HEK293T (cell line): ENCODE measurements at regions not wholly inside any gene's neighbourhood (a gene's known extent, or its start where the extent isn't known, plus 50 kb on each side); places are given as distances from the start of the nearest gene placed in this dataset.
A peak's percentile ranks its signal among the peaks of the same experiment; 100 is the strongest.

Experiments
- CTCF ChIA-PET: fragments of 350-600 bp; formaldehyde crosslinking; extraction: SDS; loops from one replicate; lab custom pipeline; 2021; ENCODE audit warnings: antibody characterized with exemption, inconsistent platforms; lab: Yijun Ruan, JAX
- POLR2A ChIA-PET: fragments of 350-600 bp; formaldehyde crosslinking; extraction: SDS; loops from one replicate; lab custom pipeline; 2020; ENCODE audit warnings: antibody characterized with exemption, inconsistent platforms; lab: Yijun Ruan, JAX
- DNase-seq: peaks from one replicate; pipeline ENCODE4 v3.0.0; 2012; ENCODE audit warnings: mixed read lengths; ENCODE audit errors: extremely low spot score
- ARNT ChIP-seq: fragments of 450-650 bp; IDR thresholded peaks from 2 replicates; pipeline ENCODE4 v1.6.1; 2017; ENCODE audit warnings: mild to moderate bottlenecking
- BHLHE40 ChIP-seq: fragments of 450-650 bp; IDR thresholded peaks from 2 replicates; pipeline ENCODE4 v1.6.1; 2016; ENCODE audit warnings: mild to moderate bottlenecking, moderate library complexity, borderline replicate concordance
- CTBP1 ChIP-seq: fragments of 450-650 bp; IDR thresholded peaks from 2 replicates; pipeline ENCODE4 v1.6.1; 2016; ENCODE audit warnings: borderline replicate concordance
- ELF4 ChIP-seq: fragments of 450-650 bp; IDR thresholded peaks from 2 replicates; pipeline ENCODE4 v1.6.1; 2017; ENCODE audit warnings: antibody characterized with exemption
- FOXA1 ChIP-seq: fragments of 450-650 bp; IDR thresholded peaks from 2 replicates; pipeline ENCODE4 v1.6.1; 2016; ENCODE audit warnings: mild to moderate bottlenecking
- FOXK2 ChIP-seq: fragments of 450-650 bp; IDR thresholded peaks from 2 replicates; pipeline ENCODE4 v1.6.1; 2016; ENCODE audit warnings: mild to moderate bottlenecking
- FOXM1 ChIP-seq: fragments of 450-650 bp; IDR thresholded peaks from 2 replicates; pipeline ENCODE4 v1.6.1; 2017; ENCODE audit warnings: mild to moderate bottlenecking, borderline replicate concordance
- HDGF ChIP-seq: fragments of 450-650 bp; IDR thresholded peaks from 2 replicates; pipeline ENCODE4 v1.6.1; 2017; ENCODE audit warnings: antibody characterized with exemption, borderline replicate concordance
- L3MBTL2 ChIP-seq: fragments of 450-650 bp; conservative IDR thresholded peaks from 2 replicates; pipeline ENCODE4 v1.6.1; 2016; ENCODE audit warnings: mild to moderate bottlenecking
- LEF1 ChIP-seq: fragments of 450-650 bp; IDR thresholded peaks from 2 replicates; pipeline ENCODE4 v1.6.1; 2017; ENCODE audit warnings: mild to moderate bottlenecking, borderline replicate concordance
- NFRKB ChIP-seq: fragments of 450-650 bp; IDR thresholded peaks from 2 replicates; pipeline ENCODE4 v1.6.1; 2016; ENCODE audit warnings: mild to moderate bottlenecking, moderate library complexity
- PKNOX1 ChIP-seq: fragments of 450-650 bp; IDR thresholded peaks from 2 replicates; pipeline ENCODE4 v1.6.1; 2016
- SP1 ChIP-seq: fragments of 450-650 bp; IDR thresholded peaks from 2 replicates; pipeline ENCODE4 v1.6.1; 2017
- SUZ12 ChIP-seq: fragments of 450-650 bp; IDR thresholded peaks from 2 replicates; pipeline ENCODE4 v1.6.1; 2016; ENCODE audit warnings: mild to moderate bottlenecking
- TARDBP ChIP-seq: fragments of 450-650 bp; IDR thresholded peaks from 2 replicates; pipeline ENCODE4 v1.6.1; 2016
- ZNF384 ChIP-seq: fragments of 450-650 bp; IDR thresholded peaks from 2 replicates; pipeline ENCODE4 v1.6.1; 2016

GRCh38 chr13:50219743-50220142 lies 204.5 kb downstream of the KCNRG start:
- POLR2A ChIA-PET: no interaction called here
- TF ChIP-seq HDGF: no peak
- no peak for TF ChIP-seq ELF4
- TF ChIP-seq FOXK2: no peak
- TF ChIP-seq L3MBTL2: no peak
- no peak for TF ChIP-seq BHLHE40
- TF ChIP-seq TARDBP: no peak
- no peak for TF ChIP-seq SUZ12
- no peak for TF ChIP-seq ARNT
- no peak for TF ChIP-seq NFRKB
- TF ChIP-seq PKNOX1: no peak
- no peak for TF ChIP-seq ZNF384
- no peak for TF ChIP-seq LEF1
- TF ChIP-seq SP1: no peak
- no peak for TF ChIP-seq FOXM1
- TF ChIP-seq FOXA1: no peak
- no peak for TF ChIP-seq CTBP1
- CTCF ChIA-PET: no interaction called here
- DNase-seq: no peak

- ChIA-PET CTCF (no interaction called here), POLR2A (no interaction called here)
- DNase-seq: no peak
- TF ChIP-seq FOXM1: no peak
- no peak for TF ChIP-seq TARDBP
- TF ChIP-seq PKNOX1: peak; percentile 68
- TF ChIP-seq L3MBTL2: no peak
- TF ChIP-seq CTBP1: no peak
These were observed 205.7 kb downstream of the KCNRG start for GRCh38 chr13:50220938-50221337.

GRCh38 chr13:50222569-50223332 lies 207.5 kb downstream of the KCNRG start:
- TF ChIP-seq ARNT (peak; percentile 74), BHLHE40 (no peak)
- peak; percentile 51 for DNase-seq
- ChIA-PET POLR2A (interaction anchor here (0.6 to 2.3 kb wide), 3 partner anchors 17 to 110 kb away, joined by 3 to 9 read pairs (median 3); no protein-coding TSS in a partner anchor), CTCF (interaction anchor here (1.2 kb wide), 1 partner anchor 31 kb away, joined by 3 read pairs; no protein-coding TSS in a partner anchor)

GRCh38 chr13:50224534-50224933 lies 209.3 kb downstream of the KCNRG start:
- DNase-seq: no peak
- POLR2A ChIA-PET: no interaction called here
- CTCF ChIA-PET: no interaction called here
- no peak for TF ChIP-seq SUZ12
- no peak for TF ChIP-seq BHLHE40
- TF ChIP-seq FOXM1: no peak
- no peak for TF ChIP-seq HDGF
- TF ChIP-seq TARDBP: no peak
- no peak for TF ChIP-seq SP1
- no peak for TF ChIP-seq PKNOX1
- no peak for TF ChIP-seq LEF1
- TF ChIP-seq ARNT: no peak
- no peak for TF ChIP-seq ELF4

- no peak for TF ChIP-seq TARDBP
- no peak for TF ChIP-seq BHLHE40
- TF ChIP-seq FOXM1: no peak
- no peak for TF ChIP-seq SUZ12
- TF ChIP-seq HDGF: no peak
- TF ChIP-seq FOXK2: no peak
- TF ChIP-seq ARNT: no peak
- TF ChIP-seq L3MBTL2: no peak
- no peak for TF ChIP-seq LEF1
- TF ChIP-seq FOXA1: no peak
- TF ChIP-seq PKNOX1: no peak
- TF ChIP-seq NFRKB: no peak
- no peak for TF ChIP-seq SP1
- no peak for TF ChIP-seq ZNF384
- TF ChIP-seq CTBP1: no peak
- TF ChIP-seq ELF4: no peak
- POLR2A ChIA-PET: interaction anchor here (0.7 kb wide), 1 partner anchor 100 kb away, joined by 3 read pairs; no protein-coding TSS in a partner anchor
These were observed 210.2 kb downstream of the KCNRG start for GRCh38 chr13:50225193-50226155.

More at GRCh38 chr13:50225193-50226155, 210.2 kb downstream of the KCNRG start:
- no peak for DNase-seq
- CTCF ChIA-PET: interaction anchor here (0.7 kb wide), 1 partner anchor 40 kb away, joined by 3 read pairs; no protein-coding TSS in a partner anchor
